Activated naive CD4-positive, alpha-beta T cell treated with anti-CD3 and anti-CD28 coated beads, Interleukin-2, amount 10 ng/mL, durations not matched to agents 7 days and 5 days (primary cell): ENCODE measurements at regions not wholly inside any gene's neighbourhood (a gene's known extent, or its start where the extent isn't known, plus 50 kb on each side); places are given as distances from the start of the nearest gene placed in this dataset.

Experiments used
- CTCF ChIA-PET: fragments of 350-600 bp; sonication (Branson Sonifier 250); formaldehyde crosslinking; loops from one replicate; lab custom pipeline; 2021; ENCODE audit warnings: antibody characterized with exemption; lab: Charles Lee
- DNase-seq: peaks from one replicate; pipeline ENCODE4 v3.0.0-alpha.2; 2020
- H3K27ac Mint-ChIP-seq: one replicate; pipeline ENCODE4 v1.8.0; 2021; ENCODE audit warnings: mild to moderate bottlenecking, moderate library complexity, mixed read lengths
- H3K27me3 Mint-ChIP-seq: one replicate; pipeline ENCODE4 v1.8.0; 2021; ENCODE audit warnings: mild to moderate bottlenecking, mixed read lengths
- H3K36me3 Mint-ChIP-seq: one replicate; pipeline ENCODE4 v1.8.0; 2021; ENCODE audit warnings: mixed read lengths
- H3K4me1 Mint-ChIP-seq: one replicate; pipeline ENCODE4 v1.8.0; 2021; ENCODE audit warnings: mixed read lengths
- H3K4me3 Mint-ChIP-seq: one replicate; pipeline ENCODE4 v1.8.0; 2021; ENCODE audit warnings: mild to moderate bottlenecking, moderate library complexity, mixed read lengths
- H3K9me3 Mint-ChIP-seq: one replicate; pipeline ENCODE4 v1.8.0; 2021; ENCODE audit warnings: mixed read lengths

DNA sequence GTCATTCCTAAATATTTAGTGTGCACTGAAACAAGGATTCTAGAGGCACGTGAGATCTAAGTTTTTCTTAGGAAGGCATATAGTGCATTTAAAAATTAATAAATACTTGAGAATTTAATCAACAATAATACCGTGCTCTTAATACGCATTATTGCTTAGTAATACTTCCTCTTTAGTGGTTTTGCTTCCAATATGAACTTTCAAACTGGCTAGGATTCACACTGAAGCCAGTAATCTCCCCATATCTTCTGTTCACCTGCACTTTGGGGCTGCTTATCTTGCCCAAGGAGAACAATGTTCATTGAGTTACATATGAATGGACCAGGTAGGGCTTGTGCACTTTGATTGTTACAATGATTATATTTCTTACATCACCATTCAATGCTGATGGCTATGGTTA, 180.5 kb upstream of the RIOK2 start:
- DNase-seq, result no peak
- Mint-ChIP-seq H3K27me3 (no peaks in the 10 kb centered on the region), H3K36me3 (no peaks in the 10 kb centered on the region), H3K9me3 (no peaks in the 10 kb centered on the region), H3K4me1 (no peaks in the 10 kb centered on the region), H3K27ac (no peak overlapping the region), H3K4me3 (no peak overlapping the region)
- CTCF ChIA-PET, result no interaction called here

DNA sequence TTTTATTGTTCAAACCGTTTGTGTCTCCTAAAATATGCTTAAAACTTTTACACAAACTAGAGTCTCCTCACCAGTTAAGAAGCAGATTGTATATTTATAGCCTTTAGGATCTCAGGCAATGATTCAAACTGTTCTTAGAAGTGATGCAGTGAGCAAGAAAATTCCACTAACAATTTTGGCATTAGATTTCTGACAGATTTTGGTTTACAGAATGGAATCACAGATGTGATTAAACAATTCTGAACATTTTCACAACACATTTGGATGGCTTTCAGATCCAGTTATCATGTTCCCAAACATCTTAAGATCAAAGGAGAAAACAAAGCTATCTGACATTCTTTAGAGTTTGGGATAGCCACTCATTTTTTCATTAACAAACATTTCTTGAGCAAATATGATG, 181.7 kb upstream of the RIOK2 start:
- no peaks in the 10 kb centered on the region for H3K4me1 Mint-ChIP-seq
- no peak overlapping the region for H3K27ac Mint-ChIP-seq
- no peaks in the 10 kb centered on the region for H3K27me3 Mint-ChIP-seq
- H3K36me3 Mint-ChIP-seq, result no peaks in the 10 kb centered on the region
- no peak overlapping the region for H3K4me3 Mint-ChIP-seq
- H3K9me3 Mint-ChIP-seq, result peaks cover under 1% of the 10 kb centered on the region
- CTCF ChIA-PET, result no interaction called here
- DNase-seq, result no peak

DNA sequence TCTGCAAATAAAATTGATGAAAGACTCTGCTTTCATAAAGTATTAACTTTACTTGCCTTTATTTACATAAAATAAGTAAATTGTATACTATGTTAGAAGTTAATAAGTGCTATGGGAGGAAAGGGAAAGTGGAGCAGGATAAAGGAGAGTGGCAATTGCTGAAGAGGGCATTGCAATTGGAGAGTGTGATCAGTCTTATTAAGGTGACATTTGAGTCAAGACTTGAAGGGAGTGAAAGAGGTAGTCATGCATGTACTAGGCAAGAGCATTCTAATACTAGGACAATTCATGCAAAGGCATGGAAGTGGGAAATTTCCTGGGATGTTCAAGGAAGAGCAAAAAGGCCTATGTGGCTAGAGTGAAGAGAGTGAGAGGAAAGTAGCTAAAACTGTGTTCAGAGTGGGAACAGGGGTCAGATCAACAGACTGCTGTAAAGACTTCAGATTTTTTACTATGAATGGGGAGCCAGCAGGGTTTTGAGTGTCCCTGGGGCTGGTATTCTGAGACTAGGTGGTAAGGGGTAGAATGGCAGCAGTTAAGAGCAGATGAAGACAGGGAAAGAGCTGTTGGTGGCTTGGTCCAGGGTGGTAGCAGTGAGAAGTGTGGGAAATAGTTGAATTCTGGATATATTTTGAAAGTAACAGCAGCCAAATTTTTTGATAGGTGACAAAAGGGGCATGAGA, 182.3 kb upstream of the RIOK2 start:
- CTCF ChIA-PET, result no interaction called here
- no peak for DNase-seq
- no peaks in the 10 kb centered on the region for H3K36me3 Mint-ChIP-seq
- no peaks in the 10 kb centered on the region for H3K27me3 Mint-ChIP-seq
- H3K9me3 Mint-ChIP-seq, result peaks cover 2% of the 10 kb centered on the region
- H3K27ac Mint-ChIP-seq, result no peak overlapping the region
- no peak overlapping the region for H3K4me3 Mint-ChIP-seq
- no peaks in the 10 kb centered on the region for H3K4me1 Mint-ChIP-seq

- CTCF ChIA-PET, result no interaction called here
Measured at GRCh38 chr5:97365918-97366317, 182.9 kb upstream of the RIOK2 start.

DNA sequence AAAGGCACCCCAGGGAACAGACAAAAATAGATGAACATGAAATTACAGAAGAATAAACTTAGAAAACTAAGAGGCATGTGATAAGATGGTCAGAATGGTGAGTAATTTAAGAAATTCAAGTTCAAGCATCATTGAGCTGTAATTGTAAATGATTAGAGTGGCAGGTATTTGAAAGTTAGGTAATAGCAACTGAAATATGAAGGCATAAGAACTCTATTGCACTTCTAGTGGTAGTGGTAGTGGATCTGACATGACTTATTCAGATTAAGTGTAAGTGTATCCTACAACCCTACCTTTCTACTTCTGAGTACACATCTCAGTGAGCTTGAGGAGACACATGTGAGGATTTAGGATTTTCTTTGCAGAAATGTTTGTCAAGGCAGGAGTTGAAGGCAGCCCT, 192.9 kb upstream of the RIOK2 start:
- no peak overlapping the region for H3K4me3 Mint-ChIP-seq
- H3K27me3 Mint-ChIP-seq, result no peaks in the 10 kb centered on the region
- CTCF ChIA-PET, result no interaction called here
- H3K36me3 Mint-ChIP-seq, result no peaks in the 10 kb centered on the region
- H3K9me3 Mint-ChIP-seq, result no peaks in the 10 kb centered on the region
- H3K27ac Mint-ChIP-seq, result no peak overlapping the region
- DNase-seq, result no peak
- H3K4me1 Mint-ChIP-seq, result no peaks in the 10 kb centered on the region

More at GRCh38 chr5:97365918-97366317, 182.9 kb upstream of the RIOK2 start:
- peaks cover 2% of the 10 kb centered on the region for H3K9me3 Mint-ChIP-seq
- H3K4me3 Mint-ChIP-seq, result no peak overlapping the region
- no peaks in the 10 kb centered on the region for H3K36me3 Mint-ChIP-seq
- H3K27me3 Mint-ChIP-seq, result no peaks in the 10 kb centered on the region
- no peaks in the 10 kb centered on the region for H3K4me1 Mint-ChIP-seq
- no peak for DNase-seq
- H3K27ac Mint-ChIP-seq, result no peak overlapping the region

DNA sequence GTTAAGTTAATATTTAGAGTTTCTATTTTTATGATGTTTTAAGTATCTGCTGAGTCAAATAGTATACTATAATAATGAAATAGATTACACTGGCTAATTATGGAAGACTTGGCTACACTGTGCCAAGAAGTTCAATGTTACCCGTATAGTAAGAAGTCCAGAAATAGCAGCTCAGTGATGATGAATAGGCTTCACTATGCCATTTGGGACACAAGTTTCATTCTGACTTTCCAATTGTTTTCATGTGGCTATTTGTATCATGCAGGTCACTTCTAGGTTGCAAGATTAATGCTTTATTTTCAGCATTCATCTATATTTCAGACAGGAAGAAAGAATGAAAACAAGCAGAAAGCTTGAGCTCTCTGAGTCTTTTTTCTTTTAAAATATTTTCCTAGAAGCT, 194.5 kb upstream of the RIOK2 start:
- Mint-ChIP-seq H3K4me3 (no peak overlapping the region), H3K27me3 (no peaks in the 10 kb centered on the region), H3K9me3 (no peaks in the 10 kb centered on the region), H3K36me3 (no peaks in the 10 kb centered on the region), H3K4me1 (no peaks in the 10 kb centered on the region), H3K27ac (no peak overlapping the region)
- CTCF ChIA-PET, result no interaction called here
- DNase-seq, result no peak

- CTCF ChIA-PET, result no interaction called here
- no peak for DNase-seq
- Mint-ChIP-seq H3K9me3 (no peaks in the 10 kb centered on the region), H3K27me3 (no peaks in the 10 kb centered on the region), H3K4me1 (no peaks in the 10 kb centered on the region), H3K4me3 (no peak overlapping the region), H3K27ac (no peak overlapping the region), H3K36me3 (no peaks in the 10 kb centered on the region)
Measured at GRCh38 chr5:97383996-97384395, 200.9 kb upstream of the RIOK2 start.

DNA sequence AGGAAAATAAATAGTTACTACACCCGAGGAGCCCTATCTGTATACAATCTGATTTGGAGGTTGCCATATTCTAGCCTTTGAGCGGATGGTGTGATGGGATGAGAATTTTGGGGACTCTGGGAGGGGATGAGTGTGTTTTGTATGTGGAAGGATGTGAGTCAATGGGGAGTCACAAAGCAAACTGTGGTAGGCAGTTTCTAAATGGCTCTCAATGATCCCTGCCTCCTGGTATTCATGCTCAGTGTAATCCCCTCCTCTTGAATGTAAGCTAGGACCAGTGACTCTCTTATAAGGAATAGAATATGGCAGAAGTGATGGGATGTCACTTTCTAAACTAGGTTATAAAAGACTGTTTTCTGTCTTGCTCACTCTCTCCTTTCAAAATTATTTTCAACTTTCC, 205.7 kb upstream of the RIOK2 start:
- no peaks in the 10 kb centered on the region for H3K4me1 Mint-ChIP-seq

DNA sequence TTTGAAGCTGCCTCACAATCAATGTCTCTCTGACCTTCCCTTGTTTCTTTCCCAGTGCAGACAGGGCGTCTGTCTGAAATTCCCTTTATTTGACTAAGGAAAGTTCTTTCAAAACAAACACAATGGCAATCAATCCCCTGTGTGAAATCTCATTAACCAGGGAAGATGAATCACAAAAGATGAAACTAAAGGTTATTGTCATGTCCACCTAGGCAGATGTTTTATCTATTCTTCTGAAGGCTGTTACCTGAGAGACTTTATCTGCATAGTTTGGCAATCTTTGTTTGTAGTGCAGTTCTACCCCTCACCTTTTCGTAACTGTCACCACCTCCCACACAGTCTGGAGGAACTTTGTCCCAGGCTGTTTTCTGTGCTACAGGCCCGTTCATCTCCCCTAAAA, 217.5 kb upstream of the RIOK2 start:
- Mint-ChIP-seq H3K27ac (no peak overlapping the region), H3K9me3 (peaks cover 2% of the 10 kb centered on the region), H3K27me3 (no peaks in the 10 kb centered on the region), H3K36me3 (no peaks in the 10 kb centered on the region), H3K4me1 (no peaks in the 10 kb centered on the region), H3K4me3 (no peak overlapping the region)
- CTCF ChIA-PET, result no interaction called here
- DNase-seq, result no peak

More for the DNA sequence above, 205.7 kb upstream of the RIOK2 start:
- Mint-ChIP-seq H3K27me3 (no peaks in the 10 kb centered on the region), H3K36me3 (no peaks in the 10 kb centered on the region), H3K9me3 (no peaks in the 10 kb centered on the region), H3K27ac (no peak overlapping the region), H3K4me3 (no peak overlapping the region)
- CTCF ChIA-PET, result no interaction called here
- no peak for DNase-seq

- Mint-ChIP-seq H3K27ac (no peak overlapping the region), H3K27me3 (no peaks in the 10 kb centered on the region), H3K36me3 (no peaks in the 10 kb centered on the region), H3K4me1 (no peaks in the 10 kb centered on the region), H3K4me3 (no peak overlapping the region), H3K9me3 (peaks cover 2% of the 10 kb centered on the region)
- CTCF ChIA-PET, result no interaction called here
- no peak for DNase-seq
Measured at GRCh38 chr5:97405941-97406340, 222.9 kb upstream of the RIOK2 start.

GRCh38 chr5:97406946-97407676, 224.1 kb upstream of the RIOK2 start:
- H3K9me3 Mint-ChIP-seq, result peaks cover 2% of the 10 kb centered on the region
- no peaks in the 10 kb centered on the region for H3K4me1 Mint-ChIP-seq
- H3K4me3 Mint-ChIP-seq, result no peak overlapping the region
- H3K27me3 Mint-ChIP-seq, result no peaks in the 10 kb centered on the region
- no peaks in the 10 kb centered on the region for H3K36me3 Mint-ChIP-seq
- CTCF ChIA-PET, result no interaction called here
- H3K27ac Mint-ChIP-seq, result no peak overlapping the region
- no peak for DNase-seq

DNA sequence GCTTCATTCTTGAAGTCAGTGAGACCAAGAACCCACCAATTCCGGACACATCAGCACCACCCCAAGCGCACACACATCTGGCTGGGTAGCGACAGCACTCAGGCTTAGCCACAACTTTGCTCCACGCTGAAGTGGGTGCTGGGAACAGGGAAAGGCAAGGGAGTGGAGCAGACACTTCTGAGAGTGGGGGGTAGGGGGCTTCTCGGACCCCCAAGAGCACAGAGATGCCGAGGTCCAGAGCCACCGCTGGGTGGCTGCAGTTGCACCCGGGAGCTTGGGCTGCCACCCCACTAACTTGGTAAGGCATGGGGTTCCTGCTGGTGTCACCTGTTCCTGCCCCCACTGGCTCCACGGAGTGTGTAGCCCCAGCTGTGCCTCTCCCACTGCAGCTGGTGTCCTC, 225.3 kb upstream of the RIOK2 start:
- DNase-seq, result no peak
- H3K9me3 Mint-ChIP-seq, result peaks cover 2% of the 10 kb centered on the region
- H3K27ac Mint-ChIP-seq, result no peak overlapping the region
- CTCF ChIA-PET, result no interaction called here
- no peaks in the 10 kb centered on the region for H3K27me3 Mint-ChIP-seq
- no peaks in the 10 kb centered on the region for H3K4me1 Mint-ChIP-seq
- no peaks in the 10 kb centered on the region for H3K36me3 Mint-ChIP-seq
- no peak overlapping the region for H3K4me3 Mint-ChIP-seq

DNA sequence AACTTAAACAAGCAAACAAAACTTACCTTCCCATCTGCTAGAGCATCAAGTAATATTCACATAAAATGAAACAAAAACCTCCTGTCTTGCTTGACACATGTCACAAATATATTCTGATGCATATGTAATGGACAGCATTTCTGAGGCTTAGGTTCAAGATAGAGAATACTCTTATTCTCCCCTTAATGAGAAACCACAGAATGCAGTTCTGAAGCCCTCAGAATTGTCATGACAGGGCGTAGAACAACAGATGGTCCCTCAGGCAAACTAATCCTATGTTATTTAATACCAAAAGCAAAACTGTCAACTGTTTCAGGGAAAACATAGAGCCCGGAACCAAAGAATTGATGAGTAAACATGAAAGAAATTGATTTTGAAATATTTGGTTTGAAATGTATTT, 229.9 kb upstream of the RIOK2 start:
- Mint-ChIP-seq H3K4me3 (no peak overlapping the region), H3K27me3 (no peaks in the 10 kb centered on the region), H3K36me3 (no peaks in the 10 kb centered on the region), H3K9me3 (no peaks in the 10 kb centered on the region), H3K4me1 (no peaks in the 10 kb centered on the region), H3K27ac (no peak overlapping the region)
- DNase-seq, result no peak
- CTCF ChIA-PET, result no interaction called here

- Mint-ChIP-seq H3K4me1 (no peaks in the 10 kb centered on the region), H3K4me3 (no peak overlapping the region), H3K9me3 (no peaks in the 10 kb centered on the region), H3K36me3 (no peaks in the 10 kb centered on the region), H3K27me3 (no peaks in the 10 kb centered on the region), H3K27ac (no peak overlapping the region)
- no peak for DNase-seq
- CTCF ChIA-PET, result no interaction called here
Measured at GRCh38 chr5:97417986-97418385, 234.9 kb upstream of the RIOK2 start.

- Mint-ChIP-seq H3K27ac (no peak overlapping the region), H3K9me3 (no peaks in the 10 kb centered on the region), H3K4me1 (no peaks in the 10 kb centered on the region), H3K36me3 (no peaks in the 10 kb centered on the region), H3K4me3 (no peak overlapping the region), H3K27me3 (no peaks in the 10 kb centered on the region)
- DNase-seq, result no peak
- CTCF ChIA-PET, result no interaction called here
Measured at GRCh38 chr5:97418462-97418861, 235.4 kb upstream of the RIOK2 start.
